ENCODE measurements at regions not wholly inside any gene's neighbourhood (a gene's known extent, or its start where the extent isn't known, plus 50 kb on each side); places are given as distances from the start of the nearest gene placed in this dataset.

DNA sequence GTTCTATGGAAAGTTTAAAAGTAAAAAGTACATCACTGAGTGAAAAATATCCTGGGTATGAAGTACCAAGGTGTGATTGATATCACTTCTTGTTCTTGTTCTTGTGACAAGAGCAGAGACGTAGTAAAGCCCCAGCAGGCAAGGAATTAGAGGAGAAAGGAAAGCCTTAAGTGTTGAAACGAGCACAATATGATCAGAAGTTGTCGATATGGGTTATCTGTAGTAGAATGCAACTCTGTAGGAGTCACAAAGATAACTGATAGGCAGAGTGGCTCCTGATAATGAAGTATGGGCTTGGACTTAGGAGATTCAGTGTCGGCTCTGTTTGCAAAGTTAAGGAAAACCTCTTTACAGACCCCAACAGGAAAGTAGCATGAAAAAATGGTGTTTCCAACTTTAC is 1179.1 kb downstream of the DTWD2 start:
- DNase-seq (ENCODE audit: low spot score): no peak
- TF ChIP-seq, protein P1, sequence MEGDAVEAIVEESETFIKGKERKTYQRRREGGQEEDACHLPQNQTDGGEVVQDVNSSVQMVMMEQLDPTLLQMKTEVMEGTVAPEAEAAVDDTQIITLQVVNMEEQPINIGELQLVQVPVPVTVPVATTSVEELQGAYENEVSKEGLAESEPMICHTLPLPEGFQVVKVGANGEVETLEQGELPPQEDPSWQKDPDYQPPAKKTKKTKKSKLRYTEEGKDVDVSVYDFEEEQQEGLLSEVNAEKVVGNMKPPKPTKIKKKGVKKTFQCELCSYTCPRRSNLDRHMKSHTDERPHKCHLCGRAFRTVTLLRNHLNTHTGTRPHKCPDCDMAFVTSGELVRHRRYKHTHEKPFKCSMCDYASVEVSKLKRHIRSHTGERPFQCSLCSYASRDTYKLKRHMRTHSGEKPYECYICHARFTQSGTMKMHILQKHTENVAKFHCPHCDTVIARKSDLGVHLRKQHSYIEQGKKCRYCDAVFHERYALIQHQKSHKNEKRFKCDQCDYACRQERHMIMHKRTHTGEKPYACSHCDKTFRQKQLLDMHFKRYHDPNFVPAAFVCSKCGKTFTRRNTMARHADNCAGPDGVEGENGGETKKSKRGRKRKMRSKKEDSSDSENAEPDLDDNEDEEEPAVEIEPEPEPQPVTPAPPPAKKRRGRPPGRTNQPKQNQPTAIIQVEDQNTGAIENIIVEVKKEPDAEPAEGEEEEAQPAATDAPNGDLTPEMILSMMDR (IDR thresholded peaks at IDR 0.05; ENCODE audit: borderline replicate concordance, control extremely low read depth, extremely low read depth, insufficient read depth, missing control alignments): no peak
- in situ Hi-C loops (cut with MboI; ENCODE audit: low sequenced_read_pairs, unreplicated experiment): no loop called here

DNA sequence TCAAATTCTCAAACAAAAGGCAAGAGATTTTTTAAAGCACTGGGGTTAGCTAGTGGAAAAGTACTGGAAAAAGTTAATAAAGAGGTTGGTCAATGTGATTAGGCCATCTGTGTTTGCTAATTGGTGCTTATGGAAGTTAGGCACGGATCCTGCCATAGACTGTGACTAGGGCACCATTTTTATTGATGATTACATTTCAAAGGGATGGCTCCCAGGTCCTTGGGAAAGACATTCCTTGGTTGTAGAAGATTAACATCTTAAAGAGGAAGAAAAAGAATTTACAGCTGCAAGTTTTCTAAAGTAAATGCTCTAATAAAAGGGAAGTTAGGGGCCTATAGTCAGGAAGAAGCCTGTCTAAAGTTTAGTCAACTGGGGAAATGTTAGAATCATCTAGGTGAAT is 1183.3 kb downstream of the DTWD2 start:
- TF ChIP-seq, protein P1 (IDR thresholded peaks at IDR 0.05; ENCODE audit: borderline replicate concordance, control extremely low read depth, extremely low read depth, insufficient read depth, missing control alignments): no peak
- no peak for DNase-seq (ENCODE audit: low spot score)
- in situ Hi-C loops (cut with MboI; ENCODE audit: low sequenced_read_pairs, unreplicated experiment): no loop called here

DNA sequence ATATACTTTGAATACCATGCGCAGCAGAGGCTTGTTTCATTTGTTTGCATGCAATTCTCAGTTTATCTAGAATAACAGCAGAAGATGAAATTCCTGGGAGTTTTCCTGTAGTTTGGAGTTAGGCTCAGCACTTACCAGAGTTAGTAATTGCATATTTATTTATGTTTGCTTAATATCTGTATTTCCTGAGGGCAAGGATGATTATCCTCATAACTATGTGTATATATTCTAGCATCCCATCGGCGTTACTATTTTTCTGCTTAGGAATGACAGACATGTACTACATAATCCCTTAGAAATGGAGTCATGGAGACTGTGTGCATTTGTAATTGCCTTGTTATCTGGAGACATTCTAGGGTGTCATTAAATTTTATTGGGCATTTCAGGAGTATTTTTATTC is 1184.8 kb downstream of the DTWD2 start:
- DNase-seq (ENCODE audit: low spot score): no peak
- in situ Hi-C loops (cut with MboI; ENCODE audit: low sequenced_read_pairs, unreplicated experiment): no loop called here
- TF ChIP-seq, protein P1 (IDR thresholded peaks at IDR 0.05; ENCODE audit: borderline replicate concordance, control extremely low read depth, extremely low read depth, insufficient read depth, missing control alignments): no peak

DNA sequence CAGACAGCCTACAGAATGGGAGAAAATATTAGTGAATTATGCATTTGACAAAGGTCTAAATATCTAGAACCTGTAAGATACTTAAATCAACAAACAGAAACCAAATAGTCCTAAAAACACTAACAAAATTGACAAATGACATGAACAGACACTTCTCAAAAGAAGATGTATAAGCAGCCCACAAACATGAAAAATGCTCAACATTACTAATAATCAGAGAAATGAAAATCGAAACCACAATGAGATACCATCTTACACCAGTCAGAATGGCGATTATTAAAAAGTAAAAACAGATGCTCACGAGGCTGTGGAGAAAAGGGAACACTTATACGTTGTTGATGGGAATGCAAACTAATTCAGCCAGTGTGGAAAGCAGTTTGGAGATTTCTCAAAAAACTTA is 1186.8 kb downstream of the DTWD2 start:
- in situ Hi-C loops (cut with MboI; ENCODE audit: low sequenced_read_pairs, unreplicated experiment): no loop called here
- no peak for DNase-seq (ENCODE audit: low spot score)
- TF ChIP-seq, protein P1 (IDR thresholded peaks at IDR 0.05; ENCODE audit: borderline replicate concordance, control extremely low read depth, extremely low read depth, insufficient read depth, missing control alignments): no peak

DNA sequence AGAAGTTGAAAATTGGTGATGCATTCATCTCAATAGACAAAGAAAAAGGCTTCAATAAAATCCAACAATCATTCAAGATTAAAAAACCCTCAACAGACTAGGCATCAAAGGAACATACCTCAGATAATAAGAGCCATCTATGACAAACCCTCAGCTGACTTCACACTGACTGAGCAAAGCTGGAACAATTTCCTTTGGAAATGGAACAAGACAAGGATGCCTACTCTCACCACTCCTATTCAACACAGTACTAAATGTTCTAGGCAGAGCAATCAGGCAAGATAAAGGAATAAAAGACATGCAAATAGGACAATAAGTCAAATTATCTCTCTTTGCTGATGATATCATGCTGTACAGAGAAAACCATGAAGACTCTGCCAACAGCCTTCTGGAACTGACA is 1188.1 kb downstream of the DTWD2 start:
- in situ Hi-C loops (cut with MboI; ENCODE audit: low sequenced_read_pairs, unreplicated experiment): no loop called here

DNA sequence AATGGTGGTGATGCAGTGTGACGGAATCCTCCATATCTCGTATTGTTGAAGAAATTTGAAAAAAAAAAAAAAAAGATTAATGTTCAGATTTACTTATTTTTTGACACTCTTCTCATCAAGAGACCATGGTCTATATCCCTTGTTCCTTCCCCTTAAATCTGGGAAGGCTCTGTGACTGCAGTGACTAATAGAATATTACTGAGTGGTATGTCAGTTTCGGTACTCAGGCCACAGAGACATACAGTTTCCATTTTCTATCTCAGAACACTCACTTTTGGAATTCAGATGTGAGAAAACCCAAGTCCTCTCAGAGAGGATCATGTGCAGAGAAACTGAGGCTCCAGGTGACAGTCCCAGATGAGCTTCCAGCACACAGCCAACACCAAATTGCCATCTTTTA is 1193.5 kb downstream of the DTWD2 start:
- in situ Hi-C loops (cut with MboI; ENCODE audit: low sequenced_read_pairs, unreplicated experiment): no loop called here
- no peak for DNase-seq (ENCODE audit: low spot score)
- TF ChIP-seq, protein P1 (IDR thresholded peaks at IDR 0.05; ENCODE audit: borderline replicate concordance, control extremely low read depth, extremely low read depth, insufficient read depth, missing control alignments): no peak

More for the DNA sequence above, 1188.1 kb downstream of the DTWD2 start:
- TF ChIP-seq, protein P1 (IDR thresholded peaks at IDR 0.05; ENCODE audit: borderline replicate concordance, control extremely low read depth, extremely low read depth, insufficient read depth, missing control alignments): no peak
- no peak for DNase-seq (ENCODE audit: low spot score)

DNA sequence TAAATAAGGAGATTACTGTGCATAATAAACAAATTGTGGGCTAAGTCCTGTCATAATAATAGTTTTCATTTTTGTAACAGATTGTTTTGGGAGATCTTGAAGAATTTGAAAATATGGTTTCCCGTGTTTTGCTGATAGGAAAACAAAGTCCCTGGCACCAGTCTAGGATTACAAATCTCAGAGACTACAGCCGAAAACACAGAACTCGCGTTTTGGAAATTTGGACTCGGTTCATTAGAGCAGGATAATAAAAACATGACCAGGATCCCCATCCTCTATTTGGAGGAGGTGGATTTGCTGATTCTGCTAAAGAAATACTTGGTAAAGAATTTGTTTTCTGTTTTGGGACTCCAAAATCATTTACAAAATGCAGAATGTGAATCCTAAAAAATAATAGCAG is 1194.4 kb downstream of the DTWD2 start:
- DNase-seq (ENCODE audit: low spot score): no peak
- in situ Hi-C loops (cut with MboI; ENCODE audit: low sequenced_read_pairs, unreplicated experiment): no loop called here
- TF ChIP-seq, protein P1 (IDR thresholded peaks at IDR 0.05; ENCODE audit: borderline replicate concordance, control extremely low read depth, extremely low read depth, insufficient read depth, missing control alignments): no peak
